COR-L47 (cell line): ENCODE measurements at regions not wholly inside any gene's neighbourhood (a gene's known extent, or its start where the extent isn't known, plus 50 kb on each side); places are given as distances from the start of the nearest gene placed in this dataset.
"Not testable (repeated sequence)": the region's sequence is repeated elsewhere in the genome, so short reads cannot be mapped to it uniquely, and the experiment has no call there.

Experiments
- DNase-seq: peaks from one replicate; lab custom pipeline; 2025; lab: John Stamatoyannopoulos, UW

DNA sequence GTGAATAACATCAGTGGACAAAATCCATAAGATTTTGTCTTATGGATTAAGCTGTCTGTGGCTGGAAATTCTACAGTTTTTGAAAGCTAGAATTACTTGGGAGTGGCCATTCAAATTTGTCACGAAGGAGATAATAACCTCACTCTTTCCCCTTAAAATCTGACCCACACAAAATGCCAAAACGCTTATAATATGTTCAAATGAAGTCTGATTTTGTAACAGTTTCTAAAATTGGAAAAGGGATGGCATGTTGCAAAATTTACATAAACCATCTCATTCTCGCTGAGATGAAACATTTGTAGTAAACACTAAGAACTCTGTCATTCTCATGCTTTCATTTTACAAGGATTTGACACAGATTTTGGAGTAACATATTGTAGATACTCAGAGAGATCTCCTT lies 112.7 kb downstream of the GJA1 start:
- no peak for DNase-seq

DNA sequence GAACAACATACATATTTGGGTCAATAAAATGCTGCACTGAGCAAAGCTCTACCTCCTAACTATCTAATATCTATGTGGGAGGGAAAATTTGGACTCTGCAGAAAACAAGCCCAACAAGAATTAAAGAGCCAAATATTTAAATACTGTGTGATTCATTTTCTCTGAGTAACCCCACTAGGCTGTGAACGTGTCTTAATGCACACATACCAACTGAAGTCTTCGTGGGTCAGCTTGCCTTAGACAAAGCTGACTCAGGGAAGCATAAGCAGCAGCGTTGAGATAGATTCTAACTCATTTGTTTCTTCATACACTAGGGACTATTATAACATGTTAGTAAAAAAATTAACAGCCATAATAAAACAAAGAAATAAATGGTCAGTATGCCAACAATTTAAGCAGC lies 114.3 kb downstream of the GJA1 start:
- DNase-seq, result no peak

DNA sequence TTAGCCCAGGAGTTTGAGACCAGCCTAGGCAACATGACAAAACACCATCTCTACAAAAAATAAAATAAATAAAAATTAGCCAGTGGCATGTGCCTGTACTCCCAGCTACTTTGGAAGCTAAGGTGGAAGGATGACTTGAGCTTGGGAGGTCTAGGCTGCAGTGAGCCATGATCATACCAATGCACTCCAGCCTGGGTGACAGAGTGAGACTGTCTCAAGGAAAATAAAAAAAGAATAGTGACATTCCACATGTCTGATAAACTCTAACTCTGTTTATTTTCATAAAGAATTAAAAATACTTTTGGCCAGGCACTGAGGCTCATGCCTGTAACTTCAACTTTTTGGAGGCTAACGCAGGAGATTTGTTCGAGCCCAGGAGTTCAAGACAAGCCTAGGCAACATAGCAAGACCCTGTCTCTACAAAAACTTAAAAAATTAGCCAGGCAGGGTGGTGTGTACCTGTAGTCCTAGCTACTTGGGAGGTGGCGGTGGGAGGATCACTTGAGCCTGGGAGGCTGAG lies 115.1 kb downstream of the GJA1 start:
- no peak for DNase-seq

DNA sequence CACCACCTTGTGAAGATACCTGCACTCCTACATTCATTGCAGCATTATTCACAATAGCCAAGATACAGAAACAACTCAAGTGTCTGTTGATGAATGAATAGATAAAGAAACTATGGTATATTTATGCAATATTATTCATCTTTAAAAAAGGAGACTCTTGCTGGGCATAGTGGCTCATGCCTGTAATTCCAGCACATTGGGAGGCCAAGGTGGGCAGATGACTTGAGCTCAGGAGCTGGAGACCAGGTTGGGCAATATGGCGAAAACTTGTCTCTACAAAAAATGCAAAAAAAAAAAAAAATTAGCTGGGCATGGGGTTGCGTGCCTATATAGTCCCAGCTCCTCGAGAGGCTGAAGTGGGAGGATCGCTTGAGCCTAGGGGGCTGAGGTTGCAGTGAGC lies 119.8 kb downstream of the GJA1 start:
- no peak for DNase-seq

DNA sequence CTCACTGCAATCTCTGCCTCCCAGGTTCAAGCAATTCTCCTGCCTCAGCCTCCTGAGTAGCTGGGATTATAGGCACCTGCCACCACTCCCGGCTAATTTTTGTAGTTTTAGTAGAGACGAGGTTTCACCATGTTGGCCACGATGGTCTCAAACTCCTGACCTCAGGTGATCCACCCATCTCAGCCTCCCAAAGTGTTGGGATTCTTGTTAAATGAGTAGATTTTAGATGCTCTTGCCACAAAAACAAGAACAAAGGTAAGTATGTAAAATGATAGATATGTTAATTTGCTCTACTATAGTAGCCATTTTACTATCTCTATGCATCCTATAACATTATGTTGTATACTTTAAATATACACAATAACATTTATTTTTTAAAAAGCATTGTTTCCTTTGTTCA lies 120.7 kb downstream of the GJA1 start:
- DNase-seq, result not testable (repeated sequence)

DNA sequence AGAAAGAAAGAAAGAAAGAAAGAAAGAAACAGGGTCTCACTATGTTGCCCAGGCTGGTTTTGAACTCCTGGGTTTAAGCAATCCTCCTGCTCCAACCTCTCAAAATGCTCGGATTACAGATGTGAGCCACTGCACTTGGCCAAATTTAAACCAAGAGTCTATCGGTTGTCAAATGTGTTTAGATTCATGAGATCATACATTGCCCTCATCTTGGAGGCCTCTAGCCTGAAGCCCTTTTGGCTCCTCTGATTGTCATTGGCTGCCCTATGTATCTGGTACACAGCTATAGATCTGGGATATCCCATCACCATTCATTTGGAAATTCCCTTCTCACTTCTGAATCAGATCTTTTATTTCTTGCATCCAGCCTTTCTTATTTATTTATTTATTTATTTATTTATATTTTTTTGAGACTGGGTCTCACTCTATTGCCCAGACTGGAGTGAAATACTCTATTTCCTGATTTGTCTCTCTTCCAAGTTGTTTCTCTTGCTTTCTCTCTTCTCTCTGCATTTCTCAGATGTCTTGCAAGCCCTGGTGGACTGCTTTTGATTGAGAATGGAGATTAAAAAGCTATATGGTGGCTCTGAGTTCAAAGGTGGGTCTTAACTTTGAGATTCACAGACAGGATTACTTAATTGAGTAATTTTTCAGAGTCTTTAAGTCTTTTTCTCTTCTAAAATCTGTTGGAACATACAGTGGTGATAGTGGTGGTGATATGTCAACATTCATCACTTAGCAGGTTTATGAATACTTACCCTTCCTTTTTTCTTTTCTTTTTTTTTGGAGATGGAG lies 121.9 kb downstream of the GJA1 start:
- no peak for DNase-seq

DNA sequence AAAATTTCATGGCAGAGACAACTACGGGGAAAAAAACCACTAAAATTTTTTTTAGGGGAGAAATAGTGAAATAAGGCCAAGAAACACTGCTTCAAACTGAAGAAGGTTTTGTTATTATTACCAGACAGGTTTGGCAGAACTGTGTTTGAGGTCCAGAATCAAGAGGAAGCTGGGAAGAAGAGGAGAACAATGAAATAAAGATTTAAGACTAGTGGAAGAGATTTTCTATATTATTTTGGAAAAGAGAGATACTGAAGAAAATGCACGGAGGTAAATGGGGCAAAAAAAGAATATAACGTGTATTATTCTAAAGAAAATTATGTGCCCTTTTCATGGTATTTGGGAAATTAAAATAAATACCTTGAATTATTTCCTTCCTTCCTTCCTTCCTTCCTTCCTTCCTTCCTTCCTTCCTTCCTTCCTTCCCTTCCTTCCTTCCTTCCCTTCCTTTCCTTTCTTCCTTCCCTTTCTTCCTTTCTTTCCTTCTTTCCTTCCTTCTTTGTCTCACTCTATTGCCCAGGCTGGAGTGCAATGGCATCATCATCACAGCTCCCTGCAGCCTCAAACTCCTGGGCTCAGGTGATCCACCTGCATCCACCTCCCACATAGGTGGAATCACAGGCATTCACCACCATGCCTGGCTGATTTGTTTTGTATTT lies 124.3 kb downstream of the GJA1 start:
- no peak for DNase-seq

DNA sequence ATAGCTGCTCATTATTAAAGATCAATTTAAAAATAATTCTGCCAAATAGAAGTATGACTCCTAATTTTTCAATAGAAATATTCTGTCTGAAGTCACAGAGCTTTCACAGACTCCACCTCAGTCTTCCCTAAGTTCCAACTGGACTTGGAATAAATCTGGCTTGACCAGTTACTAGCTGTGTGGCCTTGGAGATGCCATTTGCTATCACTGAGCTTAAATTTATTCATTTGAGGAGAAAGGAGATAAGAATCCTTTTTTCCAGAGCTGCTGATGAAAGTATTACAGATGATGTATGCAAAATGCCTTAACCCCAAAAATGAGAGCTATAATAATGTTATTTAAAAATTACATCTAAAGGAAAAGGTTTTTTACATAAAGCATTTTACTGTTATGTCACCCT lies 125.0 kb downstream of the GJA1 start:
- DNase-seq, result no peak

DNA sequence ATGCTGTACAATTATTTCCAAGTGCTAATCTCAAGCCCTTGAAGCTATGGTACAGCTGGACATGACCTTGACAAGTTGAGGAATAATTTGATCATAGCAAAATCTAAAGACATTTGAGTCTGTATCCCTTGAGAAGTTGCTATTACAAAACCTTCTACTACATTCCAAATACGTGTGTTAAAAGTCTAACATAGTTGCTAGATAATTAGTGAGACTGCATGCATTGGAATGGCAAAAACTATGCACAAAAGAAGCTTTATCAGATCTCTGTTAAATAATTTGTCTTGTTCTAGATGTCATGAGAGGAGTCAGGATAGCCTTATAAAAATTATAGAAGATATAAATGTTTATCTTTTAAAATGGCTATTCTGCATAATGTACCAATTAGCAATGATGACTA lies 127.8 kb downstream of the GJA1 start:
- DNase-seq, result no peak

DNA sequence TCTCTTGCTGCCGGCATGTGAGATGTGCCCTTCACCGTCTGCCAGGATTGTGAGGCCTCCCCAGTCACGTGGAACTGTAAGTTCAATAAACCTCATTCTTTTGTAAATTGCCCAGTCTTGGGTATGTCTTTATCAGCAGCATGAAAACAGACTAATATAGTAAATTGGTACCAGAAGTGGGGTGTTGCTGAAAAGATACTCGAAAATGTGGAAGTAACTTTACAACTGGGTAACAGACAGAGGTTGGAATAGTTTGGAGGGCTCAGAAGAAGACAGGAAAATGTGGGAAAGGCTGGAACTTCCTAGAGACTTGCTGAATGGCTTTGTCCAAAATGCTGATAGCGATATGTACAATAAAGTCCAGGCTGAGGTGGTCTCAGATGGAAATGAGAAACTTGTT lies 129.1 kb downstream of the GJA1 start:
- not testable (repeated sequence) for DNase-seq

DNA sequence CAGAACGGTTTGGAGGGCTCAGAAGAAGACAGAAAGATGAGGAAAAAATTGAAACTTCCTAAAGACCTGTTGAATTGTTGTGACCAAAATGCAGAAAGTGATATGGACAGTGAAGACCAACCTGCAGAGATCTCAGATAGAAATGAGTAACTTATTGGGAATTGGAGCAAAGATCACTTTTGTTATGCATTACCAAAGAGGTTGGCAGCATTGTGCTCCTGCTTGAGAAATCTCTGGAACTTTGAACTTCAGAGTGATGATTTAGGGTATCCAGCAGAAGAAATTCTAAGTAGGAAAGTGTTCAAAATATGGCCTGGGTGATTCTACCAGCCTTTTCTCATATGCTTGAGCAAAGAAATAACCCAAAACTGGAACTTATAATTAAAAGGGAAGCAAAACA lies 136.0 kb downstream of the GJA1 start:
- no peak for DNase-seq

DNA sequence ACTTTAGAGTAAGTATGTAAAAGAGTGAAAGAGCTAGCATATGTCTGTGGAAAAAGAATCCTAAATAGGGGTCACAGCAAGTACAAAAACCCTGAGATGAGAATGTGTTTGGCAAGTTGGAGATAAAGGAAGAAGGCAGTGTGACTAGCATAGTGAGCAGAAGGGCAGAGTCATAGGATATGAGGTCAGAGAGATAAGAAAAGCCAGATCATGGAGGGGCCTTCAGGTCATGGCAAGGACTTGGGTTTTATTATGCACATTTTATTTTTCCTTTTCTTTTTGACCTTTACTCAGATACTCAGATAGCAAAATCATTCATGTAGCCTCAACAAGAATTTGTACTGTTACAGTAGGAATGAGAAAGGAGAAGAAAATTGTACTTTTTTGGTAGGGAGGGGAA lies 138.0 kb downstream of the GJA1 start:
- no peak for DNase-seq

DNA sequence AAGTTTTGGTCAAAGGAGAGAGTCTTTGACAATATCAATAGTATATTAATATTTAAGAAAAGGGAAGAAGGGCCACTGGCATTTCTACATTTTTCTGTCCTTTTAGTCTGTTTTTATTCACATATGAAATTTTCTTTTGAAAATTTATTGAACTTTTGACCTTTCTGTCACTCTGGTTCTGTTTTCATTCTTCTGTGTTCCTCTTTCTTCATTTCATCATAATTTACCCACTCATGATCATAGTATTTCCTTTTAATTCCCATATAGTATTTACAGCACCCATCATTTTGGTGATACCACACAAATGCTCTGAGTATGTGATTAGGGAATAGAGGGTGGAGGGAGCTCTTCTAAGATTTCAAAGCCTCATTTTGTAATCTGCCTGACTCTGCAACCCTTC lies 142.8 kb downstream of the GJA1 start:
- DNase-seq, result no peak

DNA sequence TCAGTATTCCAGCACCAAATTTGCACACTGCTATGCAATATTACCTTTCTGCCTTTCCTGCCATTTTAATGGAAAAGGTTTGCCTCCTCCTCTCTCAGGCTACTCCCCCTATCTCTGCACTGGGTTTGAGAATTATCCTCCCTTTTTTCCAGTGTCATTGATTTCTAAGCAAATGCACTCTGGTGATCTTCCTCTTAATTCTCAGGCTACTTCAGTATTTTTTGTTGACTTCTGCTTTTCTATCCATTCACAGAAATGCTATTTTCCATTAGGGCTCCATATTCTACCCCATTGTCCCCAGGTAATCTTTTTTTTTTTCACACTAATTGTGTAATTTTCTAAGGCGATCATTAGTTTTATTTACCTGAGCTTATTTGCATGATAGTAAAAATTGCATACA lies 144.0 kb downstream of the GJA1 start:
- no peak for DNase-seq

DNA sequence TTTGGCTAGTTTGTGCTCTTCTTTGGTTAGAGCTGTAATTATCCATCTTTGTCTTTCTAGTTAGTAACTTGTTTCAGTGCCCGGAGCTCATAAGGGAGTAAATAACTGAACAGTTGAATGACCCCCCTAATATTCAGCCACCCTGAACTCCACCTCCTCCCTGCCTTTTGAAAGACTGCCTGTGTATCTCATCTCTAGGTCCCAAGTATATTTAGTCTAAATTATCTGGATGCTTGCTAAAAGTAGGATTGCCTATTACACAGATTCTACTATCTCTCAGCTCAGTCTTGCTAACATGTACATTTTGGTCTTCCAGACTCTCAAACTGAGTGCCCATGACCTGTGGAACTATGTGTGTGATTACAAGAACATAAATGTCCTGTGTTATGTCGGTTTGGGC lies 145.9 kb downstream of the GJA1 start:
- no peak for DNase-seq

DNA sequence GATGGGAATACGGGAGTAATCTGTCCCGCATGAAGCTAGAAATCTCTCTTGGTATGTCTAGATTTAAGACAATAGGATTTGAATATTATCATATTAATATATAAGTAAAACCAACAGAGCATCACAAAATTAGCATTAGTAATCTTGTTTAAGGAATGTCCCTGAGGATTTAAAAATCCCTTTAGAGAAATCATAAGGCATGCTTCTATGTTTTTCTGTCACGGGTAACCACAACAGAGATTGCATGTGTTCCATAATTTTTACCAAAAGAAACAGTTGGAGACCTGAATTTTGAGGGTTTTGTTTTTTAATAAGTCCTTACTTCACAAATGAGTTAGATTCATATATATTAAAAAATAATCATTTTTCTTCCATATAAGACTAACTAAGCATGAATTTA lies 146.8 kb downstream of the GJA1 start:
- DNase-seq, result no peak

DNA sequence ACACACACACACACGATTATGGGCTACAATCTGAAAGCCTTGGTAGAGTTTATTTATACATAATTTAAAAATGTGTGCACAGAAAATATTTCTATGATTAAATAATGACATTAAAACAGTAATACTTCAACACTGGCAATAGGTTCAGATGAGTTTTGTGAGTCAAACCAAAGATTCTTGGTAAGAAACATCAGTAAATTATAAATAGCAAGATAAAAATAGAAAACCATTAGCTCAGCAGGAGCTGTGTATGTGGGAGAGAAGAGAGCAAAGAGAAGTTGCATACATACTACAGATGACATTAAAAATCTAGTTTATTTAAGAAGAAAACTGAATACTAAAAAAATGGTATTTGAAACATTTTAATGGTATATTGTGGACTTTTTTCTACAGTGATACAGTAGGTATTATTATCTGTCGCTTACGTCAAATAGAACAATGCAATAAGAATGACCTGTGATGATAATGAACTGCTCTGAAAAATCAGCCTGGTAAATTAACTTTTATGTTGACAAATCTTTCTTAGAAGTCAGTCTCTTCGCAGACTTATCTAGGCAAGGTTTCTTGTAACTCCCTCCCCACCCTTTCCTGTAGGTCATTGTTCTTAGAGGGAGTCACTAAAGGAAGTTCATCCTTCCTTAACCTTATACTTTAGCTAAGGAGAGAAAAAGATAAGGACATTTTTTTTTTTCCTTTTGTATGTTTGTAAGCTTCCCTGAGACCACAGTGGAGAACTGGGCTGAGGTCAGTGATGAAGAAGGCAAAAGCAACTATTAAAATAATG lies 149.3 kb downstream of the GJA1 start:
- no peak for DNase-seq

DNA sequence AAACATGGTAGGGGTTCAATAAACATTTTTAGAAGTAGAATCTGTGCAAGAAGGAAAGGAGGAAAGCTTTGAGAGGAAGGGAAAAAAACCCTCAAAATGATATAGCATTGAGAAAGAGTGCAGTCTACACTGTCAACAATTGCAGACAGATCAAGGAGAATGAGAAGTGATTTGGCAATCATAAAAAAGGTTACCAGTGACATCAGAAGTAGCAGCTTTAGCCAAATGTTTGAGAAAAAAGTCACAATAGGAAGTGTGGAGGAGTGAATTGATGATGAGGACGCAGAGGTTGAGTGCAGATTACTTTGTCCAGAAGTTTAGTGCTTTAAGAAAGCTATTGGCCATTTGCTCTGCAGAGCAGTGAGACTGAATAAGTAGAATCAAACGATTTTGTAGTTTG lies 155.0 kb downstream of the GJA1 start:
- no peak for DNase-seq

DNA sequence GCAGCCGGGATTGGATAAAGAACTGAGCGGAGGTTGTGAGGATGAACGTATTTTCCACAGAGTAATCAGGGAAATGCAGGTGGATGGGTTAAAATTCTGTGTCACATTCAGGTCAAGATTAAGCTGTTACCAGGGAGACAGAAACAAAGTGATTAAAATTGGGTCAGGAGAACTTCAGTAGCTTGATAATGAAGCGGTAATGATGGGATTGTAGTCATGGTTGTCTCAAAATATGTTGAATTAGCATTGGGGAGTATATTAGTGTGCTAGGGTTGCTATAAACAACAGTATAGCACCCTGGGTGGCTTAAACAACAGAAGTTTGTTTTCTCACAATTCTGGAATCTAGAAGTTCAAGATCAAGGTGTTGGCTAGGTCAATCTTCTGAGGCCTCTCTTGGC lies 155.5 kb downstream of the GJA1 start:
- no peak for DNase-seq

DNA sequence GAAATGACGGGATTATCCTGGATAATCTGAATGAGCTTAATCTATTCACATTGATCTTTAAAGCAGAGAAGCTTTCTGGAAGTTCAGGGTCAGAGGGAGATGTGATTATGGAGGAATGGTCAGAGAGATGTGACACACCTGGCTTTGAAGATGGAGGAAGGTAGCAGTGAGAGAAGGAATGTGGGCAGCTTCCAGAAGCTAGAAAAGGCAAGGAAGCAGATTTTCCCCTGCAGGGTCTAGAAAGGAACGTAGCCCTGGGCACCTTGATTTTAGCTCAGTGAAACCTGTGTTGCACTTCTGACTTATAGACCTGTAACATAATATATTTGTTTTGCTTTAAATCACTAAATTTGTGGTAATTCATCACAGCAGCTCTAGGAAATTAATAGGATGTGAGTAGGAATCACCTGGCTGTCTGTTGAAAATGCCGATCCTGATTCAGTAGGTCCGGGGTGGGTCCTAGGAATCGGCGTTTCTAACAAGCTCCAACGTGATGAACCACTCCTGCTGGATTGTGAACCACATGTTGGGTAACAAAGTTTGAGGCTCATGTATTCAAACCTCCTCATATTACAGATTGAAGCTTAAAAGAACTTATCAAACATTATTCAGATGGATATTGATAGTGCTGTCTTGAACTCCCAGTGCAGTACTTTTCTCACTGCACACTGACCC lies 157.0 kb downstream of the GJA1 start:
- DNase-seq, result no peak

DNA sequence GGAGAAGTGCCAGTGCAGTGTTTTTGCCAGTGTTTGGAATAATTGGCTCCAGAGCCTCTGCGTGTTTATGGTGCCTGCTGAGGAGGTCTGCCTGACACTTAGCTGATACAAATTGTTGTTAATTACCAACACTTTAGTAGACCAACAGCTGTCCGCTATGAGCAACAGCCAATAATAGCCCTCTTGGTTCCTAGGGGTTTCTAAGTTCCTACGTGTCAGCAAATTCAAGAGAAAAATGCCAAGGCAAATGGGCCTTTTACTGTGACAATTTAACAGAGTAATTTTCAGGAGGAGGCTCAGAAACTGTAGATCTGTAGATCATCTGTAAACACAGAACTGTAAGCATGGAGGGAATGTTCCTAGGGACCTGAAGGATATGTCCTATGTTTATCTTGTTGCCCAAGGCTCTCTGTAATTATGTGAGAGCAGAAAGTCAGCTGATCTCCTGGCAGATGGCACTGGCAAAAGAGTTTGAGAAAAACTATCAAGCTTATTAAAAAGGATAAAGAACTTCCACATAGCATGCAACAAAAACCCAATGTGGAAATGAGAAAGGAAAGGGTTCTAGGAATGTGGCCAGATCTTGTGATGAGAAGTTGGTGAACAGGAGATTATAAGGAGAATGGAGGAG lies 157.7 kb downstream of the GJA1 start:
- peak; percentile 59 for DNase-seq

DNA sequence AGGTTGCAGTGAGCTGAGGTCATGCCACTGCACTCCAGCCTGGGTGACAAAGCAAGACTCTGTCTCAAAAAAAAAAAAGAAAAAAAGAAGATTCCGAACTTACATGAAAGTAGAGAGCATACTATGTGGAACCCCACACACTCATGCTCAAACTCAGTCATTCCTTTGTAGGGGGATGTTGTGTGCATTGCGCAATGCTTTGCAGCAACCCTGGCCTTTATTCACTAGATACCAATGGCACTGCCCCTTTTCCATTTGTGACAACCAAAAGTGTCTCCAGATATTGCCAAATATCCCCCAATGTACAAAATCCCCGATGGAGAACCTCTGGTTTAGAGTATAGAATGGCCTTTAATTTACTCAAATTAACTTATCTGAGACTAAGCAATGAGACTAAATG lies 158.6 kb downstream of the GJA1 start:
- no peak for DNase-seq
